Naive thymus-derived CD8-positive, alpha-beta T cell (primary cell): ENCODE measurements at regions not wholly inside any gene's neighbourhood (a gene's known extent, or its start where the extent isn't known, plus 50 kb on each side); places are given as distances from the start of the nearest gene placed in this dataset.

Experiments used
- ATAC-seq, 2 donors: fragments of 150-1000 bp; cut with Tn5 transposase in 1 of 2; sonication (Bioruptor Pico), chemical (Tn5 transposase) in 1 of 2; 1 replicate in 1 of 2; 2 replicates in 1 of 2; pipeline ENCODE4 v1.10.0; 2021; ENCODE audit warnings: mild to moderate bottlenecking in 2 of 2, moderate library complexity in 2 of 2
- POLR2A ChIA-PET: fragments of 350-600 bp; sonication (Branson Sonifier 250); formaldehyde crosslinking; loops from one replicate; lab custom pipeline; 2021; ENCODE audit warnings: antibody characterized with exemption; lab: Charles Lee
- DNase-seq, 10 donors: peaks; one replicate each; pipeline versions ENCODE4 v3.0.0 to v3.0.0-alpha.2; 2020 to 2022
- H3K27ac Mint-ChIP-seq, 10 donors: one replicate each; pipeline ENCODE4 v1.8.0; 2020 to 2022; ENCODE audit warnings: mild to moderate bottlenecking in 10 of 10, mixed read lengths in 10 of 10, moderate library complexity in 4 of 10, inconsistent platforms in 1 of 10
- H3K27me3 Mint-ChIP-seq, 5 donors: one replicate each; pipeline ENCODE4 v1.8.0; 2021 to 2022; ENCODE audit warnings: mixed read lengths in 5 of 5
- H3K36me3 Mint-ChIP-seq, 3 donors: one replicate each; pipeline ENCODE4 v1.8.0; 2020 to 2022; ENCODE audit warnings: mixed read lengths in 3 of 3, mild to moderate bottlenecking in 2 of 3, inconsistent platforms in 1 of 3
- H3K4me1 Mint-ChIP-seq, 4 donors: one replicate each; pipeline ENCODE4 v1.8.0; 2021 to 2022; ENCODE audit warnings: mixed read lengths in 4 of 4
- H3K4me3 Mint-ChIP-seq, 10 donors: one replicate each; pipeline ENCODE4 v1.8.0; 2020 to 2022; ENCODE audit warnings: mild to moderate bottlenecking in 10 of 10, mixed read lengths in 10 of 10, moderate library complexity in 6 of 10, inconsistent platforms in 1 of 10
- H3K9me3 Mint-ChIP-seq, 9 donors: one replicate each; pipeline ENCODE4 v1.8.0; 2020 to 2022; ENCODE audit warnings: mixed read lengths in 9 of 9, mild to moderate bottlenecking in 3 of 9, inconsistent platforms in 1 of 9, moderate library complexity in 1 of 9

DNA sequence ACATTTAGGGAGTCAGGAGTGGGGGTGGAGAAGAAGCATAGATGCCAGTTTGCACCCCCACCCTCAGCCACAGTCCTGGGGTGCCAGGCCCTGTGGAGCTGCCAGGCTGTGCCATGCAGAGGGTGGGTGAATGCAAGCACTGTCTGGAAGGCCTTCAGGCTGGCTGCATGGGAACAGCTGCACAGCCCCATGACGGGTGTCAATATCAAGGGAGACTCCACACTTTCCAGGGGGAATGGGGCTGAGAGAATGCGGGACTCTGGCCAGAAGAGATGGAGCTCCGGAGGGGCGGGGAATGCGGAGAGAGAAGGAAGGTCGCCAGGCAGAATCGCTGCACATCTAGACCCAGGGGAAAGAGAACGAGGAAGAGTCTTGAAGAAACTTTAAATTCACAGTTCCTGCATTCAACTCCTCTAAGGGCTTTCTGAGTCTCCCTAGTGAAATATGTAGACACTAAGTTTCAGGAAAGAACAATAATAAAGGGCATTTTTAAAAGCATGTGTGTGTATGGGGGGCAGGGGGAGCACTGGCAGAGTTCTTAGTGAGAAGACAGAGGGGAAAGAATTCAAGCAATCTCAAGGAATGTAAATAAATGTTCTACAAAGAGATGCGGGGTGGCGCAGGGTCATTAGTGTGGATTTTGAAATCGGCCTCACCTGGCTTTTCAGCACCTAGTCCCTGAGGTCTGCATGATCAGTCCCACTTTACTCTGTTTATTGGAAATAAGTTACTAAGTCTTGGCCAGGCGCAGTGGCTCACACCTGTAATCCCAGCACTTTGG lies 59.1 kb downstream of the BOD1 start:
- no peak overlapping the region for H3K4me3 Mint-ChIP-seq
- DNase-seq (no peak), ATAC-seq (no peak)
- H3K4me1 Mint-ChIP-seq, result peaks cover 0 to 2% (median 0%) of the 10 kb centered on the region in 4 donors
- H3K27ac Mint-ChIP-seq, result no peak overlapping the region
- H3K9me3 Mint-ChIP-seq, result peaks cover 4 to 35% (median 28%) of the 10 kb centered on the region in 9 donors
- H3K36me3 Mint-ChIP-seq, result peaks cover 0 to 26% (median 0%) of the 10 kb centered on the region in 3 donors
- POLR2A ChIA-PET, result no interaction called here
- peaks cover 10 to 47% (median 24%) of the 10 kb centered on the region in 5 donors for H3K27me3 Mint-ChIP-seq

DNA sequence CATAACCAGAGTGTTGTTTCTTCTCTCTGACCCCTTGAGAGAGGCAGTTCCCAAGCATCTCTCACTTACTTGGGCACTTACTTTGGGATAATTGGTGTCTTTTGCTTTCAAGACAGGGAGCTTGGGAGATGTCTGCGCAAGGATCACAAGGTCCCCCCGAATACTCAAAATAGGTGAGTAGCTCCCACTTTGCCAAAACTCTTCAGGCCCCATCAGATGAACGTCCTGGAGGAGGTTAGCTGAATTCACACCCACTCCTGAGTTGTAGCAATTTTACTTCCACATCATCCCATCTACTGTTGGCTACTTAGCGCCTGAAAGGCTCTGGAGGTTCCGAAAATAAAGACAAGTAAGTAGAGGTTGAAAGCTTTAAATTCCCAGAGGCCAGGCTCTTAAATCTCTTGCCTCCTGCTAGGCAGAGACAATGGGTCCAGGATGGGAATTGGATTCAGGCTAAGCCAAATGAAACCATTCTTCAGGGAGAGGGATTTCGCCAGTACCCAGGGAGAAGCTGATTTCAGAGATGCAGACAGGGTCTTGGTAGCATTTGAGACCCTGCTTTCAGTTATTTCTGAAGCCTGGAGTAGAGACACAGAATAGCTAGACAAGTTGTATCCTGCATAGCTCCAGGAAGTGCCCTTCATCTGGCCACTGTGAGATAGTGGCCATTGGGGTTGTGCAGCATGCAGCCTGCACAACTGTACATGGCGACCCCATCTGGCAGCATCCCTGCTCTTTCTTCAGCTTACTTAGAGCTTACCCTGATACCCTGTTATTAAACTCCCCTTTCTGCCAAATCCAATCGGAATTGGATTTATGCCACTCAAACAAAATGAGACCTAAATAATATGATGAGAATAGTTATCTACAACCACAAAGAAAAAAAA lies 60.1 kb downstream of the BOD1 start:
- no peak overlapping the region for H3K27ac Mint-ChIP-seq
- ATAC-seq (no peak), DNase-seq (no peak)
- POLR2A ChIA-PET, result no interaction called here
- peaks cover 0 to 18% (median 0%) of the 10 kb centered on the region in 3 donors for H3K36me3 Mint-ChIP-seq
- H3K9me3 Mint-ChIP-seq, result peaks cover 4 to 28% (median 24%) of the 10 kb centered on the region in 9 donors
- peaks cover 10 to 48% (median 19%) of the 10 kb centered on the region in 5 donors for H3K27me3 Mint-ChIP-seq
- H3K4me1 Mint-ChIP-seq, result peaks cover 0 to 2% (median 0%) of the 10 kb centered on the region in 4 donors
- no peak overlapping the region for H3K4me3 Mint-ChIP-seq

DNA sequence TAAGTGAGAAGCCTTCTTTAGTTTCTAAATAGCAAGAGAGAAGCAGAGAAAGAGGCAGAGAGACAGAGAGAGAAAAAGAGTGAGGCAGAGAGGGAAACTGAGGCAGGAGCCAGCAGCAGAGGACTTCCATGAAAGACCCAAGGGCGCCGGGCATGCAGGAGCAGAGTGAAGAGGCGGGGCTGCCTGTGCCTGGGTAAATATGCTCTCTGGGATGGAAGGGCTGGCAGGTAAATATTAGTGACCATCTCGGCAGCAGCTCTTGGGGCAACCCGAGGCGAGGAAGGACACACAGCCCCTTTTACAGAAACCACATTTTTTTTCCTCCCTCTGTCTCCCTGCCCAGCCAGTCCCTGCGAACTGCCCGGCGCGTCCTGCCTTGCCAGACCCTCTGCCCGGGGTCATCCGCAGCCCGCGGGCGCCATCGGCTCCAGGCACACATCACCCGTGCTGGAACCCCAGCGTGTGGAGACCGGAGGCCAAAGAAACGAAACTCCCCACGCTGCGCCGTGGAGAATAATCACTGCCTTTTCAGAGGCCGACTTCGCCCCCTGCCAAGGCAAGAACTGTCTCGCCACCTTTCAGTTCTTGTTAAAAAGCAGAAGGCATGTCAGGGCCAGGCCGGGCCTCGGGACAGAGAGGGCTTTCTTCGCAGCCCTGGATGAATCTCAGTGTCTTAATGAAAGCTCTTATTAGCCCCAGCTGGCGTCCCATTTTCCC lies 61.3 kb downstream of the BOD1 start:
- Mint-ChIP-seq H3K4me3 (no peak overlapping the region), H3K4me1 (peaks cover 0 to 2% (median 0%) of the 10 kb centered on the region in 4 donors), H3K9me3 (peaks cover 4 to 15% (median 11%) of the 10 kb centered on the region in 9 donors), H3K27ac (no peak overlapping the region), H3K36me3 (peaks cover 0 to 9% (median 0%) of the 10 kb centered on the region in 3 donors), H3K27me3 (peaks cover 10 to 43% (median 22%) of the 10 kb centered on the region in 5 donors)
- DNase-seq (no peak), ATAC-seq (no peak)
- POLR2A ChIA-PET, result no interaction called here

DNA sequence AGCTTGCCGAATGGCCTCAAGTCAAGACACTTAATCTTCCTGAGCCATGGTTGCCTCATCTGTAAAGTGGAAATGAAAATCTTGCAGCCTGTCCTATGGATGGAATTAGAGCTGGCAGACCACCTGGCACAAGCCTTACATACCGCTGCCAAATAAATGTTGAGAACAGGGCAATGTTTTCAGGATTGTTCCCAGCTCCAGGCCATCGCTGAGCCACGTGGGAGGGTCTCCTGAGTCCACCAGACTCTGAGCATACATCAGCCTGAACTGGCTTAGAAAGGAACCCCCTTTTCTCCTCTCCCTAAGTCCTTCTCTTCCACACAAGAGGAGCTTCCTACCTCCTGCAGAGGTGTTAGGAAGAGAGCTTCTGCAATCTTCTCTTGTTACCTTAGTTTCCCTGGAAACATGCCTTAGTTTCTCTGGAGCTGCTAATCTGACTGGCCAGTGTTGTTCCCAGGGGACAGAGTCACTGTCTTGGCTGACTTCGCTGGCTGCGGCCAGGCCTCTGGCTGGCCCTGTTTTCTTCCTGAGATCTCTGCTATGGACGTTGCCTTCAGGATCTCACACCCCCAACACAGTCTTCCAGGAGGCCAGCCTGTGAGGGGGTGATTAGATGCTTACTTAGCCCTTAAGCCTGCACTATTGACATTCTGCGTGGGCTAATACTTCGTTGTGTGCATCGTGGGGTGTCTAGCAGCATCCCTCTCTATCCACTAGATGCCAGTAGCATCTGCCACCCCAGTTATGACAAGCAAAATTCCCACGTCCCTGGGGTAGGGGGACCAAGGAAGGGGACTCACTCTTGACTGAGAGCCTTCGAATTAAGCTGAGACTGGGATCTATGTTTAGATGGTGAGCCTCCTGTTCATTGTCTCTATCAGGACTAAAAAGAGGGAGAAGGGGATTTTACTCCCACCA lies 62.2 kb downstream of the BOD1 start:
- Mint-ChIP-seq H3K27ac (no peak overlapping the region), H3K36me3 (peaks cover 0 to under 1% (median 0%) of the 10 kb centered on the region in 3 donors), H3K4me1 (no peaks in the 10 kb centered on the region), H3K9me3 (peaks cover 0 to 9% (median 3%) of the 10 kb centered on the region in 9 donors), H3K27me3 (peaks cover 8 to 43% (median 22%) of the 10 kb centered on the region in 5 donors), H3K4me3 (no peak overlapping the region)
- POLR2A ChIA-PET, result no interaction called here
- no peak for DNase-seq
- no peak for ATAC-seq

DNA sequence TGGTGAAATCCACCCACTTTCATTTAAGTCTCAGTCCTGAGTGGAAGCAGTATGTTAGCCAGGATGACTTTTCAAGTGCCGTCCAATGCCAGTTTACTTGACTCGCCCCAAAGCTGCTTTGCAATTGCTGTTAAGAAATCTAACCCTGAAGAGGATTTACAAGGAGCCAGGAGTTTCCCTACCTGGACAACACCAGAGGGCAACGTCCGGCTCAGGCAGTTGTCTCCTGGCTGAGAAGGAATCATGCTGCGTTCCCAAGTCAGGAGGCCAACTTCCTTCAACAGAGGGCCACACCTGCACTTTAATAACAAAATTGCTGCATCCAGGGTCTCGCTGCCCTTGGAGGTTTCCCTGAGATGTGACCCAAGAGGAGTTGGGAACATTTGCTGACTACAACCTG lies 65.8 kb downstream of the BOD1 start:
- H3K4me3 Mint-ChIP-seq, result no peak overlapping the region
- no peak overlapping the region for H3K27ac Mint-ChIP-seq

DNA sequence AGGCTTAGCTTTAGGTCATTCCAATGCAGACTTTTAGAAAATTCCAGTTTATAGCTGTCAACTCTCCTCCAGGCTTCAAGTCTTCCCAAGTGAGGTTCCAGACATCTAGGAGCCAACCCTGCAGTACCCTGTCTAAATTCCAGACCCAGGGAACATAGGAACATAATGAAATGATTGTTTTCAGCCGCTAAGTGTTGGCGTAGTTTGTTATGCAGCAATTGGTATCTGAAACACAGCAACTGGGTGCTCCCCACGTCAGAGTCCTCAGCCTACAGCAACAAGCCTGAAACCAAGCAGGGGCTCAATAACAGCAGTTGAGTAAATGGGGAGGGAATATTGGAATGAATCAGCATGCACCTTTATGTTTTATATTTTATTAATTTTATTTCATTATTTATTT lies 66.8 kb downstream of the BOD1 start:
- POLR2A ChIA-PET, result no interaction called here
- Mint-ChIP-seq H3K27ac (no peak overlapping the region), H3K9me3 (no peaks in the 10 kb centered on the region), H3K36me3 (no peaks in the 10 kb centered on the region), H3K4me1 (no peaks in the 10 kb centered on the region), H3K4me3 (no peak overlapping the region), H3K27me3 (peaks cover 9 to 35% (median 20%) of the 10 kb centered on the region in 5 donors)
- ATAC-seq (no peak), DNase-seq (no peak)

More for the DNA sequence above, 65.8 kb downstream of the BOD1 start:
- Mint-ChIP-seq H3K36me3 (no peaks in the 10 kb centered on the region), H3K27me3 (peaks cover 11 to 41% (median 23%) of the 10 kb centered on the region in 5 donors), H3K9me3 (no peaks in the 10 kb centered on the region), H3K4me1 (no peaks in the 10 kb centered on the region)
- POLR2A ChIA-PET, result no interaction called here
- DNase-seq, result no peak
- ATAC-seq, result no peak

DNA sequence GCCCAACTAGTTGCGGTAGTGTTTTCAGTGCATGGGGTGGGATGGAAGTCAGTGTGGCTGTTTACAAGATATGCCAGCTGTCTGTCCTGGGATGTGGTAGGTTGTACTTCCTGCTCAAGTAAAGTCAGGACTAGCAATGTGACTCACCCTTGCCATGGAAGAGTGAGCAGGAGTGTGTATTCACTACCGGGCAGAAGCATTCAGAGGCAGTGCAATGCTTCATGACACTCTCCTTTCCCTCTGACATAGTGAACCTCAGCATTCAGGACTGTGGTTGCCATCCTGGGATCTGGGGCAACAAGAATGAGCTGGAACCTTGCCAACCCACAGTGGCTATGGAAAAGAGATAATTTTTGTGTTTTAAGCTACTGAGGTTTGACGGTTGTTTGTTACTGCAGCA lies 68.9 kb downstream of the BOD1 start:
- Mint-ChIP-seq H3K4me1 (no peaks in the 10 kb centered on the region), H3K4me3 (no peak overlapping the region), H3K36me3 (no peaks in the 10 kb centered on the region), H3K9me3 (no peaks in the 10 kb centered on the region), H3K27ac (no peak overlapping the region), H3K27me3 (peaks cover 6 to 25% (median 13%) of the 10 kb centered on the region in 5 donors)
- ATAC-seq (no peak), DNase-seq (no peak)
- POLR2A ChIA-PET, result no interaction called here

DNA sequence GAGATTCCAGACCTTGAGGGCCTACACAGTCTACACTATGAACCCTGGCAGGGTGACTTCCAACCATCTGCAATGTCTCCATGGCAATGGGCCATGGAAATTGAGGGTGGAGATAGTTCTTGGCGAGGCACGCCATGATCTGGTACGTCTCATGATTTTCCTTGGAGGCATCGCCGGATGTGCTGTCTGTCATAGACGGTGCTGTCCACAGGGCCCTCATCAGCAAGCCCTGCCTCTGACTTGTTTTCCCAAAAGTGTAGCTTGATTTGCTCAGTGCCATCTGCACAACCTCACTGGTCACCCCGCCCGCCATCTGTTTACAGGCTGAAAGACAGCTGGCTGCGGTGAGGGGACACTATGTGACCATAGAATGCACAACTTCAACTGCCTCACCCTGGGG lies 73.5 kb downstream of the BOD1 start:
- ATAC-seq (no peak), DNase-seq (no peak)
- H3K9me3 Mint-ChIP-seq, result no peaks in the 10 kb centered on the region
- no peaks in the 10 kb centered on the region for H3K36me3 Mint-ChIP-seq
- POLR2A ChIA-PET, result no interaction called here
- H3K27me3 Mint-ChIP-seq, result peaks cover 3 to 37% (median 15%) of the 10 kb centered on the region in 5 donors
- H3K4me3 Mint-ChIP-seq, result no peak overlapping the region
- no peak overlapping the region for H3K27ac Mint-ChIP-seq
- H3K4me1 Mint-ChIP-seq, result peaks cover 0 to 1% (median 0%) of the 10 kb centered on the region in 4 donors

DNA sequence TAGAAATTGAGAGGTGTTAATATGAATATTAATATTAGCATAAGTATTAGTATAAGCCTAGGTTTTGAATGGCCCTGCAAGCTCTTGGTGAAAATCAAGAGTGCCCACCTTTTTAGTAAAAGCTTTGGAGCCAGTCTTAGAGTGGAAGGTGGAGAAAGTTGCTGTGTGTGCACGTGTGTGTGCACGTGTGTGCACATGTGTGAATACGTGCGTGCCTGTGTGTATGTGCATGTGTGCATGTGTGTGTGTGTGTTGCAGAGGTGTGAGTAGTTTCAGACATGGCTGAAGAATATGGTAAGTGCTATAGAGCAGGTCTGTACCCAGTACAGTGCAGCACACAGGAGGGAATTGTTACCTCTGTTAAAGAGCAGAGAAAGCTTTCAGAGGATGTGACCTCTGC lies 74.3 kb downstream of the BOD1 start:
- no peaks in the 10 kb centered on the region for H3K36me3 Mint-ChIP-seq
- no peaks in the 10 kb centered on the region for H3K9me3 Mint-ChIP-seq
- no peak for DNase-seq
- H3K27ac Mint-ChIP-seq, result no peak overlapping the region
- POLR2A ChIA-PET, result no interaction called here
- no peak overlapping the region for H3K4me3 Mint-ChIP-seq
- peaks cover 6 to 39% (median 19%) of the 10 kb centered on the region in 5 donors for H3K27me3 Mint-ChIP-seq
- no peak for ATAC-seq
- H3K4me1 Mint-ChIP-seq, result peaks cover 0 to 1% (median 0%) of the 10 kb centered on the region in 4 donors

DNA sequence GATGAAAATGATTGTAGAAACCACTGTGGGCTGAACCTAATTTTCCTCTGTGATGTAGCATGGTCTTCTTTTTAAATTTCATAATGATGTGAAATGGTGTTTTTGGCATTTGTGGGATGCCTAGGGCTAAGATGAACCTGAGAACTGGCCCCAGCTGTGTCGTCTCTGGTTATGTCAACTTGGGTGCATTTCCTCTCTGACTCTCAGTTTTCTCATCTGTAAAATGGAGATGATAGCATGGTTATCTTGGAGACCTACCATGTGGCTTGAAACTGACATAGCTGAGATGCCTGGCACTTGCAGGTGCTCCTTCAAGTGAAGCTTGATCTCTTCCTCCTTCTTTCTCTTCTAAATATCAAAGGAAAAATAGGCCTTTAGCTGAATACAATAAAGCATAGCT lies 77.8 kb downstream of the BOD1 start:
- Mint-ChIP-seq H3K4me3 (no peak overlapping the region), H3K36me3 (no peaks in the 10 kb centered on the region), H3K27ac (no peak overlapping the region), H3K9me3 (no peaks in the 10 kb centered on the region), H3K4me1 (peaks cover 0 to 1% (median 0%) of the 10 kb centered on the region in 4 donors), H3K27me3 (peaks cover 8 to 39% (median 30%) of the 10 kb centered on the region in 5 donors)
- ATAC-seq (no peak), DNase-seq (no peak)
- POLR2A ChIA-PET, result no interaction called here

DNA sequence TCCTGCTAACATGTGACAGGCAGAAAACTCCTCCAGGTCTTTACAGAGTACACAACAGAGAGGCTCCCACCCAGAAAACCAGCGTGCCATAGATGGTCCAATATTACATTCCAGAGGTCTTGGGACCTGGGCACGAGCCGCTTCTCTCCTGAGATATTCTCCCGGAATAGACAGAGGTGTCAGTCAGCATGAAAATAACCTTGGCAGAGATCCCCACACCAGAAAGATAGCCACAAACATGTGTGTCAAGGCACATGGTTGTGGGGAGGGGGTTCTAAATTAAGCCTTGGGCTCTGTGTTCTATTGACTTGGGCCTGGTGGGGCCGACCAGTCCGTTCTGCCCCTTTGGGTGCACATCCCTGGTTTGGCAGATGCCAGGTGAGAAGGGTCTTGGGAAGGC lies 78.4 kb downstream of the BOD1 start:
- POLR2A ChIA-PET, result no interaction called here
- Mint-ChIP-seq H3K27me3 (peaks cover 8 to 39% (median 30%) of the 10 kb centered on the region in 5 donors), H3K27ac (no peak overlapping the region), H3K36me3 (no peaks in the 10 kb centered on the region), H3K4me1 (peaks cover 0 to 1% (median 0%) of the 10 kb centered on the region in 4 donors), H3K9me3 (no peaks in the 10 kb centered on the region), H3K4me3 (no peak overlapping the region)
- DNase-seq, result no peak
- ATAC-seq, result no peak

DNA sequence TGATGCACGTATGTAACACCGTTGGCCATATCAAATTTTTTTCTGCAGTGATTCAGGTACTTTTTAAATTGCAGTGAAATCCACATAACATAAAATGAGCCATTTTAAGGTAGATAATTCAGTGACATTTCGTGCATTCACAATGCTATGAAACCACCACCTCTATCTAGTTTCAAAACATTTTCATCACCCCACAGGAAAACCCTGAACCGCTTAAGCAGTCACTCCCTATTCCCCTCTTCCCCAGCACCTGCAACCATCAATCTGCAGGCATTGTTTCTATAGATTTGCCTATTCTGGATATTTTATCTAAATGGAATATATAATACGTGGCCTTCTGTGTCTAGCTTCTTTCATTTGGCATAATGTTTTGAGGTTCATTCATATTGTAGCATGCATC lies 79.2 kb downstream of the BOD1 start:
- Mint-ChIP-seq H3K4me3 (no peak overlapping the region), H3K27ac (peak overlapping the region in 1 of 10 donors; percentile 19), H3K9me3 (no peaks in the 10 kb centered on the region), H3K36me3 (no peaks in the 10 kb centered on the region), H3K27me3 (peaks cover 6 to 39% (median 28%) of the 10 kb centered on the region in 5 donors), H3K4me1 (peaks cover 0 to 1% (median 0%) of the 10 kb centered on the region in 4 donors)
- no peak for ATAC-seq
- POLR2A ChIA-PET, result no interaction called here
- DNase-seq, result no peak
